ENCODE measurements at regions not wholly inside any gene's neighbourhood (a gene's known extent, or its start where the extent isn't known, plus 50 kb on each side); places are given as distances from the start of the nearest gene placed in this dataset.

GRCh38 chr10:108765794-108766193 lies 1157.5 kb downstream of the XPNPEP1 start:
- TF ChIP-seq CTCF (IDR thresholded peaks at IDR 0.05) (no peak), EZH2 (IDR thresholded peaks at IDR 0.05; ENCODE audit: borderline replicate concordance, insufficient read depth, low read depth, low read length, poor library complexity, severe bottlenecking) (no peak)

Measured in B cell (primary cell).